RWPE1 (cell line): ENCODE measurements at regions not wholly inside any gene's neighbourhood (a gene's known extent, or its start where the extent isn't known, plus 50 kb on each side); places are given as distances from the start of the nearest gene placed in this dataset.

Experiments used
- CTCF ChIA-PET: fragments of 350-600 bp; sonication (Branson Sonifier 250); formaldehyde crosslinking; extraction: SDS; loops from one replicate; lab custom pipeline; 2021; lab: Yijun Ruan, JAX
- POLR2A ChIA-PET: fragments of 400-600 bp; formaldehyde crosslinking; extraction: SDS; loops from one replicate; lab custom pipeline; 2020; ENCODE audit warnings: antibody characterized with exemption; ENCODE audit not compliant: low non-redundant PET; lab: Yijun Ruan, JAX
- DNase-seq: peaks from one replicate; pipeline ENCODE4 v3.0.0; 2012; ENCODE audit warnings: low spot score
- H3K27ac ChIP-seq: fragments of 450-650 bp; 2 replicates; pipeline ENCODE4 v1.5.1; 2017
- TF ChIP-seq, protein P1 (sequence below): fragments of 450-650 bp; conservative IDR thresholded peaks from 2 replicates; pipeline ENCODE4 v1.5.1; 2017; ENCODE audit warnings: low read depth, mild to moderate bottlenecking

DNA sequence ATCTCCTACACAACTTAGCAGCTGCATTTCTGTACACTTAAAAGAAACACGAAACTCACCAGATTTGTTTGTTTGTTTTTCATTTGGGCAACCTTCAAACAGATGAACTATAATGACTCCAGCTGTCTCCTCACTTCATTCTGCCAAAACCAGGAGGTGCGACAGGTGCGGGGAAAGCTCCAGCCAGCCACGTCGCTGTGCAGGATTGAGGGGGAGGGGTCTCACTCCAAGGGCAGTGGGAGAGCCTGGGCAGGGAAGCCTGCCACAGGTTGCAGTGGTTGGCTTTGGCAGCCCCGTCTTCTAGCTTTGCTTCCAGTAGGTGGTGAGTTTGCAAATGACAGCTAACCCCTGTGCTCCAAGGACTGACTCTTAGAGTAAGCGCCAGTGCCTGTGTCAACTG is 215.8 kb downstream of the CEMIP2 start:
- ChIA-PET POLR2A (no interaction called here), CTCF (interaction anchor here (0.6 kb wide), 1 partner anchor 628 kb away, joined by 3 read pairs; no protein-coding TSS in a partner anchor)
- no peak for DNase-seq
- H3K27ac ChIP-seq = no peak overlapping the region
- TF ChIP-seq, protein P1, sequence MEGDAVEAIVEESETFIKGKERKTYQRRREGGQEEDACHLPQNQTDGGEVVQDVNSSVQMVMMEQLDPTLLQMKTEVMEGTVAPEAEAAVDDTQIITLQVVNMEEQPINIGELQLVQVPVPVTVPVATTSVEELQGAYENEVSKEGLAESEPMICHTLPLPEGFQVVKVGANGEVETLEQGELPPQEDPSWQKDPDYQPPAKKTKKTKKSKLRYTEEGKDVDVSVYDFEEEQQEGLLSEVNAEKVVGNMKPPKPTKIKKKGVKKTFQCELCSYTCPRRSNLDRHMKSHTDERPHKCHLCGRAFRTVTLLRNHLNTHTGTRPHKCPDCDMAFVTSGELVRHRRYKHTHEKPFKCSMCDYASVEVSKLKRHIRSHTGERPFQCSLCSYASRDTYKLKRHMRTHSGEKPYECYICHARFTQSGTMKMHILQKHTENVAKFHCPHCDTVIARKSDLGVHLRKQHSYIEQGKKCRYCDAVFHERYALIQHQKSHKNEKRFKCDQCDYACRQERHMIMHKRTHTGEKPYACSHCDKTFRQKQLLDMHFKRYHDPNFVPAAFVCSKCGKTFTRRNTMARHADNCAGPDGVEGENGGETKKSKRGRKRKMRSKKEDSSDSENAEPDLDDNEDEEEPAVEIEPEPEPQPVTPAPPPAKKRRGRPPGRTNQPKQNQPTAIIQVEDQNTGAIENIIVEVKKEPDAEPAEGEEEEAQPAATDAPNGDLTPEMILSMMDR = no peak

DNA sequence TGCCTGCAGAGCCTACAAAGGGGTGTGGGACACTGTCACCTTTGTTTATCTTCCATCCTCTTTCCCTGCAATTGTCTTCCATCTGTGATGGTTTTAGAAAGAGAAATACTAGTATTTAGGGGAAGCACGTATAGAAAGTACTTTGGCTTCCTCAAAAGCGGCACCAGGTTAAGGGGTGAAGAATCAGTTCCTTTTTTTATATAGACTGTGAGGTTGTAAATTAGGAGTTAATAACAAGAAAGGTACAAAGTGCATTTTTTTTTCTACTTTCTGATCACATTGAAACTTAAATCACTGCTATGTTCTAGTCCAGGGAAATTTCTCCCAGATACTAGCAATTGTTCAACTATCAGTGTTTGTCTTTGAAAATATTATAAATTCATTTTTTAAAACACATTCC is 219.3 kb downstream of the CEMIP2 start:
- ChIA-PET CTCF (no interaction called here), POLR2A (no interaction called here)
- no peak overlapping the region for H3K27ac ChIP-seq
- no peak for DNase-seq
- TF ChIP-seq, protein P1 = no peak

DNA sequence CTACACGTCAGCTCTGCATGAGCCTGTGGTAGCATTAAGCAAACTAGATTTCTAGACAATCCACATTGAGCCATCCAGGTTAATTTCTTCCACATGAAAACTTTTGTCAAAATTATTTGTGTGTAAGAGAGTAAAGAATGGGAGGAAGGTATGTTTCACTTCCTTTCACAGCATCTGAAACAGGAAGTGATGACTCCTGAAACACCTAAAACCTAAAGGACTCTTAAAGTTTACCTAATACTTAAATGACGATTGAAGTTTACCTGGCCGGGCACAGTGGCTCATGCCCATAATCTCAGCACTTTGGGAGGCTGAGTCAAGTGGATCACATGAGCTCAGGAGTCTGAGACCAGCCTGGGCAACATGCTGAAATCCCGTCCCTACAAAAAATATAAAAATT is 223.8 kb downstream of the CEMIP2 start:
- TF ChIP-seq, protein P1 = no peak
- H3K27ac ChIP-seq = no peak overlapping the region
- ChIA-PET POLR2A (no interaction called here), CTCF (interaction anchor here (0.5 to 0.6 kb wide), 2 partner anchors 441 to 705 kb away, joined by 3 to 5 read pairs; no protein-coding TSS in a partner anchor)
- DNase-seq = no peak

DNA sequence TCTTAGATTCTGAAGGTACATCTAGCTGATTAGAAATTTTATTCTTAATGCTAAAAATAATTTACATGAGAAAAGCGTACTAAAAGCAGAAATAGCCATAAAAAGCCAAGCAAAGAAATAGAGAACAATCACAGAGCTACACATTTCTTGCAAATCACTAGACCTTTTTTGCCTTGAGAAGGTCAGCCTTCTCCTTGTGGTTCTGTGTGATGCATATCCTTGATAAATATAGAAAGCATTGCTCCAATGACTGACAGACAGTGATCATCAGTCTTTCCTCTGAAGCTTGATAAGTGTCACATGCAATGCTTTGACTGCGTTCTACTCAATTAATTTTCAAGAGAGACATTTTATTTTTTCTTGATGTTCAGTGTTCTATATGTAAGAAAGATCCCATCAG is 226.9 kb downstream of the CEMIP2 start:
- ChIA-PET CTCF (no interaction called here), POLR2A (no interaction called here)
- no peak overlapping the region for H3K27ac ChIP-seq
- TF ChIP-seq, protein P1 = no peak
- DNase-seq = no peak

DNA sequence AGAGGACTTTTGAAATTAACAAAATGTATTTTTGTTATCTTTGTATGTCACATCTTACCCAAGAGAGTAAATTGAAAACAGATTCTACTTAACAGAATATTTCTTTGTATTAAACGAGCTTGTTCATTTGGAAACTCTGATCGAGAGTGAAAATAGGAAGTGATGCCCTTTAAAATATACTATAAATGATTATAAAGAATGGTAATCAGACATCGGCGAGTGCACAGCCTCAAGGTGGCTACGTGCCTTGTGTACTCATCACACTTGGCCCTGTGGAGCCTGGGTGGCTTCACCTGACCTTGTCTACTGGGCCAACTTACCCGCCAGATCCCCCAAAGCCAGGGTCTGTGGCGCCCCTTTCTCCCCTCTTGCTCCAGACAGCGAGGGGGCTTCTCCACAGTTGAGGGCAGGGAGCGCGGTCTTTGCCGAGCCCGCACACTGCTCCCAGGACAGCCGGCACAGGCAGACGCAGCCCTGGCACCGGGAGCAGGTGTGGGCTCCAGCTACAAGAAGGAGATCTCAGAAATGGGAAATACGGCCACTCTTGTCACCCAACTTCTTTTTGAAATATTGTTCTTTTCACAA is 243.2 kb downstream of the CEMIP2 start:
- ChIA-PET POLR2A (no interaction called here), CTCF (no interaction called here)
- TF ChIP-seq, protein P1 = no peak
- DNase-seq = no peak
- no peak overlapping the region for H3K27ac ChIP-seq

DNA sequence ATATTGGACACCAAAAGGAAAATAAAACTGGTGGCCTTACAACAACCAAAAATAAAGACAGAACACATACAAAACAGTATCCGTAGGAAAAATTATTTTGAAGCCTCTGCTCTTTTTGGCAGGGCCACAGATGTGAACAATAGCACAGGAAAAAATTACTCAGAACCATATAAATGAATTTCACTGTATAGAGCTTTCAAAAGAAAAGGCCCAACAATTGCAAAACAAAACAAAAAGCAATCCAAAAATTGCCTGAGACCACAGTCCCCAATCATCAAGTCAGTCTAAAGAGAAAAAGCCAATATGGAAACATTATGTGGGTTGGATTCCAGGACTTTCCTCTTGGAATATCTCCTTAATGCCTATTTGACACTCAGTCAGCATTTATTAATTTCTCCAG is 243.8 kb downstream of the CEMIP2 start:
- no peak for DNase-seq
- CTCF ChIA-PET = no interaction called here
- POLR2A ChIA-PET = no interaction called here
- no peak overlapping the region for H3K27ac ChIP-seq
- TF ChIP-seq, protein P1 = no peak
